ENCODE measurements at regions not wholly inside any gene's neighbourhood (a gene's known extent, or its start where the extent isn't known, plus 50 kb on each side); places are given as distances from the start of the nearest gene placed in this dataset.

- Mint-ChIP-seq H3K4me3 (no peak overlapping the region), H3K27me3 (no peaks in the 10 kb centered on the region), H3K36me3 (ENCODE audit: low read depth) (peaks cover 29% of the 10 kb centered on the region), H3K9me3 (peaks cover 8% of the 10 kb centered on the region), H3K27ac (no peak overlapping the region), H3K4me1 (ENCODE audit: low read depth) (no peaks in the 10 kb centered on the region)
- H3K27ac ChIP-seq (ENCODE audit: low read depth in 1 of 2, low read length in 2 of 2) = no peak overlapping the region
- no peaks in the 10 kb centered on the region for H3K36me3 ChIP-seq (ENCODE audit: insufficient read depth, low read length)
- no peaks in the 10 kb centered on the region for H3K4me1 ChIP-seq (ENCODE audit: insufficient read depth, low read length)
- ChIA-PET POLR2A (no interaction called here), CTCF (no interaction called here)
- ATAC-seq (ENCODE audit: poor library complexity) (no peak), DNase-seq (no peak)
- TF ChIP-seq, protein P1, sequence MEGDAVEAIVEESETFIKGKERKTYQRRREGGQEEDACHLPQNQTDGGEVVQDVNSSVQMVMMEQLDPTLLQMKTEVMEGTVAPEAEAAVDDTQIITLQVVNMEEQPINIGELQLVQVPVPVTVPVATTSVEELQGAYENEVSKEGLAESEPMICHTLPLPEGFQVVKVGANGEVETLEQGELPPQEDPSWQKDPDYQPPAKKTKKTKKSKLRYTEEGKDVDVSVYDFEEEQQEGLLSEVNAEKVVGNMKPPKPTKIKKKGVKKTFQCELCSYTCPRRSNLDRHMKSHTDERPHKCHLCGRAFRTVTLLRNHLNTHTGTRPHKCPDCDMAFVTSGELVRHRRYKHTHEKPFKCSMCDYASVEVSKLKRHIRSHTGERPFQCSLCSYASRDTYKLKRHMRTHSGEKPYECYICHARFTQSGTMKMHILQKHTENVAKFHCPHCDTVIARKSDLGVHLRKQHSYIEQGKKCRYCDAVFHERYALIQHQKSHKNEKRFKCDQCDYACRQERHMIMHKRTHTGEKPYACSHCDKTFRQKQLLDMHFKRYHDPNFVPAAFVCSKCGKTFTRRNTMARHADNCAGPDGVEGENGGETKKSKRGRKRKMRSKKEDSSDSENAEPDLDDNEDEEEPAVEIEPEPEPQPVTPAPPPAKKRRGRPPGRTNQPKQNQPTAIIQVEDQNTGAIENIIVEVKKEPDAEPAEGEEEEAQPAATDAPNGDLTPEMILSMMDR (IDR thresholded peaks at IDR 0.05) = no peak
- H3K9me3 ChIP-seq (ENCODE audit: control insufficient read depth in 1 of 2, insufficient read depth in 1 of 2, low read length in 2 of 2) = peaks cover 14 to 16% of the 10 kb centered on the region in 2 experiments
- H3K27me3 ChIP-seq (ENCODE audit: control insufficient read depth in 1 of 2, insufficient read depth in 2 of 2, low read length in 2 of 2) = no peaks in the 10 kb centered on the region
- intact Hi-C loops (cut with DNase I, micrococcal nuclease) = no loop called here
- H3K4me3 ChIP-seq (ENCODE audit: low read length) = no peak overlapping the region
These were observed 153.4 kb upstream of the ADAMTS19 start for GRCh38 chr5:129306725-129307124.

- no peaks in the 10 kb centered on the region for H3K4me1 Mint-ChIP-seq (ENCODE audit: low read depth)
- no peak overlapping the region for H3K27ac Mint-ChIP-seq
- ChIA-PET CTCF (no interaction called here), POLR2A (no interaction called here)
- H3K4me1 ChIP-seq (ENCODE audit: insufficient read depth, low read length) = no peaks in the 10 kb centered on the region
- H3K27me3 Mint-ChIP-seq = no peaks in the 10 kb centered on the region
- H3K36me3 Mint-ChIP-seq (ENCODE audit: low read depth) = no peaks in the 10 kb centered on the region
- H3K27ac ChIP-seq (ENCODE audit: low read depth in 1 of 2, low read length in 2 of 2) = no peak overlapping the region
- H3K27me3 ChIP-seq (ENCODE audit: control insufficient read depth in 1 of 2, insufficient read depth in 2 of 2, low read length in 2 of 2) = no peaks in the 10 kb centered on the region
- TF ChIP-seq, protein P1 (IDR thresholded peaks at IDR 0.05) = no peak
- no peak overlapping the region for H3K4me3 ChIP-seq (ENCODE audit: low read length)
- peaks cover 4 to 22% of the 10 kb centered on the region in 2 experiments for H3K9me3 ChIP-seq (ENCODE audit: control insufficient read depth in 1 of 2, insufficient read depth in 1 of 2, low read length in 2 of 2)
- no peak for ATAC-seq (ENCODE audit: poor library complexity)
- H3K4me3 Mint-ChIP-seq = no peak overlapping the region
- intact Hi-C loops (cut with DNase I, micrococcal nuclease) = no loop called here
- H3K9me3 Mint-ChIP-seq = peaks cover 17% of the 10 kb centered on the region
- H3K36me3 ChIP-seq (ENCODE audit: insufficient read depth, low read length) = no peaks in the 10 kb centered on the region
- DNase-seq = no peak
These were observed 137.1 kb upstream of the ADAMTS19 start for GRCh38 chr5:129322968-129323367.

- Histone ChIP-seq H3K36me3 (ENCODE audit: insufficient read depth, low read length) (no peaks in the 10 kb centered on the region), H3K27ac (ENCODE audit: low read depth in 1 of 2, low read length in 2 of 2) (no peak overlapping the region), H3K27me3 (ENCODE audit: control insufficient read depth in 1 of 2, insufficient read depth in 2 of 2, low read length in 2 of 2) (no peaks in the 10 kb centered on the region), H3K4me3 (ENCODE audit: low read length) (no peak overlapping the region), H3K4me1 (ENCODE audit: insufficient read depth, low read length) (no peaks in the 10 kb centered on the region), H3K9me3 (ENCODE audit: control insufficient read depth in 1 of 2, insufficient read depth in 1 of 2, low read length in 2 of 2) (peaks cover 4 to 5% of the 10 kb centered on the region in 2 experiments)
- Mint-ChIP-seq H3K4me3 (no peak overlapping the region), H3K9me3 (peaks cover 2% of the 10 kb centered on the region), H3K27me3 (no peaks in the 10 kb centered on the region), H3K36me3 (ENCODE audit: low read depth) (no peaks in the 10 kb centered on the region), H3K4me1 (ENCODE audit: low read depth) (peaks cover 7% of the 10 kb centered on the region), H3K27ac (no peak overlapping the region)
- DNase-seq (no peak), ATAC-seq (ENCODE audit: poor library complexity) (no peak)
- ChIA-PET CTCF (no interaction called here), POLR2A (no interaction called here)
- intact Hi-C loops (cut with DNase I, micrococcal nuclease) = no loop called here
- TF ChIP-seq, protein P1 (IDR thresholded peaks at IDR 0.05) = no peak
These were observed 118.8 kb upstream of the ADAMTS19 start for GRCh38 chr5:129341306-129341705.
